ENCODE measurements at regions not wholly inside any gene's neighbourhood (a gene's known extent, or its start where the extent isn't known, plus 50 kb on each side); places are given as distances from the start of the nearest gene placed in this dataset.

GRCh38 chr17:34117332-34117731, 137.8 kb upstream of the CCL2 start:
- no peak for DNase-seq

- no peak for DNase-seq
Observed at GRCh38 chr17:34117811-34118210, 137.3 kb upstream of the CCL2 start.

- DNase-seq: no peak
Observed at GRCh38 chr17:34118564-34118963, 136.5 kb upstream of the CCL2 start.

GRCh38 chr17:34121311-34121710, 133.8 kb upstream of the CCL2 start:
- no peak for DNase-seq

DNA sequence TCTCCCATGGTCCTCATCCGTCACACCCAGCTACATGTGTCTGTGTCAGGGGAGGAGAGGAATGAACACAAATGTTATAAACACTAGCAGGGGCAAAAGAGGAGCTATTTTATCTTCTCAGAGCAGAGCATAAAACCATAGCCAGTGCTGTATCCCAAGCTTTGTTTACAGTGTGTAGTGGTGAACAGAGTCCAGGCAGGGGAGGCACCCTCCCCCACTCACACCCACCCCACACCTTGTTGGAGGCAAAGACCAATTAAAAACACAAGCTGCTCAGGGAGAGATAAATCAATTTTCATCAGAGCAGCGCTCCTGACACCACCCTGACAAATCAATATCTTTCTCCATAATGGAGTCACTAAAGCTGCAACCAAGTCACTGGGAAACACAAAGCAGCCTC, 132.6 kb upstream of the CCL2 start:
- DNase-seq: no peak

DNA sequence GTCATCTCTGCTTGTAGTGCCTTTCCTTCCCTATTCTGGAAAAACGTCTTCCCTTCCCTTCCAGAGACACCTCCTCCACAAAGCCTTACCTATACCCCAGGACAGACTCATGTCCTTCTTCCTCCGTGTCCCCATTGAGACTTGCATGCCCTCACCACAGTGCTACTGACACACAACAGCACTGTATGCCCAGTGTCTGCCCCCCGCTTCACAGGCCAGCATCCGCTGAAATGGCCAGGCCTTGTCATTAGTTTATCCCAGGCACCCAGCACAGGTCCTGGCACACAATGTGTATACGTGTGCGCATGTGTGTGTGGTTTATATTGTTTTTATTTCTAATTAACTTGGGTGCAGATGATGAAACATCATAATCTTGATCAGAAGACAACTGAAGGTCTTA, 130.1 kb upstream of the CCL2 start:
- DNase-seq: no peak

DNA sequence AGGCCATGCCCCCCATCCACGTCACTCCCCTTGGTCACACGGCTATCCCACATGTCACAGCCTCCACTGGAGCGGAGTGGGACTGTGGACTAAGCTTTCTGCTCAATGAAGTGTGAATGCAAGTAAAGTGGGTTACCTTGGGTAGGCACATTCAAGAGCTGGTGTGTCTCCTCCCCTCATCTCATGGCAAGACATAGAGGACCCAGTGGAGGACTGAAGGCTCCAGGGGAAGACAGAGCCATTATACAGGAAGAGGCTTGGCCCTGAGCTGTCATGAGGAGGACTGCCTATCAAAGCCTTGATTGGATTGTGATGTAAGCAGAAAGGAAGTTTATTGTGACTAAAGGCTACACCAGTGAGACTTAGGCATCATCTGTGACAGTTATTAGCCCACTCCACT, 129.2 kb upstream of the CCL2 start:
- DNase-seq: no peak

DNA sequence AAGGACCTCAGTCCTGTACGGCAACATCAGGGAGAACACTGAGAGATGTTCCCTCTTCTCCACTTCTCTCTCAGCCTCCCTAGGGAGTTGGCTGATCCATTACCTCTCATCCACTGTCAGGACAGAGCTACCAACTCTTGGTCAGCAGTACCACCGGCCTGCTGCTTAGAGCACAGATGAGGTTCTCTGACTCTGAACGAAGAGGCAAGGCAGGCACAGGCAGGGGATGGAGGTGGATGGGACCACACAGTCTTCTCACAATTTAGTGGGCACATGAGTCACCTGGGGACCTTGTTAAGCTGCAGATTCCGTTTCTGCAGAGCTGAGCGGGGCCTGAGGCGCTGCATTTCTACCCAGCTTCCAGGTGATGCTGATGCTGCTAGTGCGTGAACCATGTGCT, 128.6 kb upstream of the CCL2 start:
- DNase-seq: no peak

DNA sequence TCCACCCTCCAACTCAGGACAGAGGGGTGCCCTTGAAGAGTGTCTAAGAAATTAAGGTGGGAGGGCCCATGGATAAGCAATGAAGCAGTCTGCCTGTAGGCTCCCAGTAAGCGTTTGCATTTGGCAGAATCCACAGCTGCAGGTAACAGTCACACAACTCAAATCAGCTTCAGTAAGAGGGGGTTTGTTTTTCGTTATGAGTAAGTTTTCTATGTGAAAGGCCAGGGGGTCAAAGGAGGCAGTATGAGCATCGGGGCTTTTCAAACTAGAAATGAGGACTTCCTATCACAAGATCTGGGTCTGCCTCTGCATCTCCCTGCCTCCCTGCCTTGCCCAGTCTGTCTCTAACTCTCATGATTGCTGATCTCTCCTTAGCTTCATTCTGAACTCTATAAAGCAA, 128.1 kb upstream of the CCL2 start:
- DNase-seq: no peak

- no peak for DNase-seq
Observed at GRCh38 chr17:34130544-34130943, 124.5 kb upstream of the CCL2 start.

- no peak for DNase-seq
Observed at GRCh38 chr17:34131386-34131785, 123.7 kb upstream of the CCL2 start.

DNA sequence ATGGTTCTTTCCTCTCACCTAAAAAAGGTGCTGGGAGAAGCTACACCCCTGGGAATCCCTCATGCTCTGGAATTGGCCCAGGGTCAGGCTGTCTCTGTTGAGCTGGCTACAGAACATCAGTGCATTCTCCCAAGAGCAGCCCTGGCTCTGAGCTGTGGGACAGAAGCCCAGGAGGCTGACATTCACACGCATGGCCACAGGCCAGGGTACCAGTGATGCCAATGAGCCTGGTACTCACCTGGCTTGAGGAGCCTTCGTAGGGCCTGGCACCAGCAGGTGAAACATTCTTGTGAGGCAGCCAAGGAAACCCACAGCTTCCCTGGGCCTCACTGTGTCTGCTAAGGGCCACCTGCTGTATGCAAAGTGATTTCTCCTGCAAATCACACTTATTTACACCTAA, 121.7 kb upstream of the CCL2 start:
- DNase-seq: no peak

- DNase-seq: no peak
Observed at GRCh38 chr17:34135841-34136240, 119.2 kb upstream of the CCL2 start.

GRCh38 chr17:34140006-34140405, 115.1 kb upstream of the CCL2 start:
- DNase-seq: no peak

DNA sequence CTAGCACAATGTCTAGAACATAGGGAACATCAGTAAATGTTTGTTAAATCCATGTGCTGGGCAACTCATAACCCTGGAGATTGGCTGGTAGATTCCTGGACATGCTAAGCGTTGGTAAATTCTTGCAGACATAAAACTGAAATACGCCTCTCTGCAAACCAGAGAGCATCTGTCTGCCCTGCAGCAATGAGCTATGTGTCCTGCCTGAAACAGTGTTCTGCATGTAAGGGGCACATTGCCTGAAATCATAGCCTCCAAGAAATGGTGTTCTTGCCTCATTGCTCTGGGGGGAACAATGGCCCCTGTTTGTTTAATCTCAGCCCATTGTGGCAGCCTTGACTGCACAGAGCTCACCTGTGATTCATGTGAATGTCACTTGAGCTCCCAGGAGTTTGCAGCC, 113.5 kb upstream of the CCL2 start:
- DNase-seq: no peak

DNA sequence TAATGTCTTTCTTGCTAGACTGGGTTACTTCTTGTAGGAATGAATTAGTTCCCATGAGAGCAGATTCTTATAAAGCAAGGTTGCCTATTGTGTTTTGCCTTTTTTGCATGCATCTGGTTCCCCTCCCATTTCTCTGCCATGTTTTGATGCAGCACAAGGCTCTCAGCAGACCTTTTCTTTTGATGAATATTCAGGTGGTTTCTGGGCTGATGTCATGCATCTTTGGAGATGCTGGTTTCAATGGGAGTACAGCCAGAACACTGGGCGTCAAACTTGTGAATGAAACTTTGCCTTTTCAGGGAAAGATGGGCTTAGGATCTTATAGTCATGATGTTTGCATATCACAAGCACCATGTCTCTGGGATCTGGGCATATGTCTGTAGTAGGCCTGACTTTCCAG, 111.7 kb upstream of the CCL2 start:
- no peak for DNase-seq

GRCh38 chr17:34146440-34147043, 108.5 kb upstream of the CCL2 start:
- DNase-seq: peak in 2 of 4 experiments; percentile 3 to 6

DNA sequence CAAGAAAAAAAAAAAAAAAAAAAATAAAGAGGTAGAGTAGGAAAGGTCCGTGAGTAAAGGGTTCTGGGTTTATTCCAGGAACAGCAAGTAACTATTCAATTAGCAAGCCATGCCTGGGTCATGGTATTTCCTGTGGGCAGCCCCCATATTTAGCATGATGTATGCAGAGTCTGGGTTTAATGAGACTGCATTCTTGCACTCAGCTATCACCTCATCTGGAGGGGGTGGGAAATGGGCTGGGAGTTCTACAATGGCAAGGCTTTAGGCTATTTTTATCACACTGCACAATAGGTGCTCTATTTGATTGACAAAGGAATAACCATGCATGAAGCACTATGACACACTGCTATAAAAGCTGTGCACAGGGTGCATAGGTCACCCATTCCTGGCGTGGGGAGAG, 104.0 kb upstream of the CCL2 start:
- no peak for DNase-seq

DNA sequence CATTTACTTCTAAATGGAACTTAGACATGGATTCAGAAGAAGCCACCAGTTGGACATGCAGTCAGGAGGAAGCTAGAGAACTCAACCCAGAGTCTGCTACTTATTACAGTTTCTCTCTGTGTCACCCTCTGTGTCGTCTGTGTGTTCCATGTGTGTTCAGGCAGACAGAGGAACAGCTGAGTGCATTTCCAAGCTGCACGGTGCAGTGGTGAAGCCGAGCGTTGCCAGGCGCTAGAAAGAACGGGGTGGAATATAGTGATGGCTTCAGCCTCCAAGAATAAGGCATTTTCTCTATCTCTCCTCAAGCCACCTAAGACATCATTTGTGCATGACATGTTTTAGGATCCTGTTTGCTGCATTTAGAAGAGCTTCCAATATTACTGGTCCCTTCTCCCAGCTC, 101.1 kb upstream of the CCL2 start:
- DNase-seq: no peak

DNA sequence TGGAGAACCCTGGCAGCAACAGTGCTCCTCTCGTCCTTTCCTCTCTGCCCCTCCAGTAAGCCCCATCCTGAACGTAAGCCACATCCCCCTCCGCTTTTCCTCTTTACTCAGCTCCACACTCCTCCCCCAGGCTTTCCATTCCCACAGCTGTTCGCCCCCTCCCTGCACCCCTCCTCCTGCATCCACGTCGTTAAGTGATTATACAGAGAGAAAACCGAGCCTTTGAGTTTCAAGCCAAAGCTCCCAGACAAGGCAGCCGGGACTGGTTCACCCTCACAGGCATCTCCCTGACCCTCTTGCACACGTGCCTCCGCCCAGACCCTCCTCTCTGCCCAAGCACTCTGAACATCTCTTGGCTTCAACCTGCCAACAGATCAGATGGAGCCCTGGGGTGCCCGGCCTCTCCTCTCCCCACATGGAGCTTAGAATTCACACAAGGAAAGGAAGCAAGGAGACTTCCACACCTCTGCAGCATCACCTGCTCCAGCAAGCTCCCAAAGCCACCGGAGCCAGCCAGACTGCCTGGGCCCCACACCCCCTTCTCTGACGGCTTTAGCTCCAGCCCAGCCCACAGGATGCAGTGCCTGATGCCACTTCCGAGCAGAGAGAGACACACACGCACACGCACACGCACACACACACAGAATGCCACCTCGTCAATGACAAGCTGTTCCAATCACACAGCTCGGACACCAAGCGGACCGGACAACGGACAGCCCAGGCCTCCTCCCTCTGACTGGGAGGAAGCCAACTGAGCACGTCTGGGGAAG, 99.9 kb upstream of the CCL2 start:
- DNase-seq: no peak

DNA sequence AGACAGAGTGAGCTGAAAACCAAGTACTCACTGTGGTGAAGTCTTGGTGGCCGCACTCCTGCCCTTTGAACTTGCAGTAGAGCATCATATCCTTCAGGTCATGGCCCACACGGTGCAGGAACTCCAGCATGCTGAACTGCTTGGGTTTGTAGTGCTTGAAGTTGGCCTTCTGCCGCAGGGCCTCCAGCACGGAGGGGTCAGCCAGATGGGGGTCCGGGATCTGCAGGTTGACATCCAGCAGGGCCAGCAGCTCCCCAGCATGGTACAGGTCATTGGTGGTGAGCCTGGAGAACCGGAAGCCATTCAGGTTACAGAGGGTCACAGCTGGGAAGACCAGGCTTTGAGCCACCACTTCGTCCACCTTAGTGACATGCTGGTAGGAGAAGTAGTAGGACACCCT, 99.1 kb upstream of the CCL2 start:
- DNase-seq: no peak

DNA sequence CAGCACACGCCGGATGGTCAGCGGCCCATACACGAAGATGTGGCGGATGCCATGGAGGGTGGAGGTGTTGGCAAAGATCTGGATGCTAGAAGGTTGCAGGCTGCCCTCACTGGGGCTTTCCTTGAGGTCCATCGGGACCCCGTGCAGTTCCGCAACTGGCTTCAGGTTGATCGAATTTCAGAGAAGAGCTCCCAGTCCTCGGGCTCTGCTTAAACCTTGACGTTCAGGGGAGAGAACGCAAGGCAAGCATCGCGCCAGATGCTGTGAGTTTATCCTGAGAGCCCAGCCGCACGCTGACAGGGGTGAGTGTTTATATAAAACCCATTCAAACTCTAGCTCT, 98.7 kb upstream of the CCL2 start:
- DNase-seq: no peak

- no peak for DNase-seq
Observed at GRCh38 chr17:34156741-34157589, 98.1 kb upstream of the CCL2 start.

DNA sequence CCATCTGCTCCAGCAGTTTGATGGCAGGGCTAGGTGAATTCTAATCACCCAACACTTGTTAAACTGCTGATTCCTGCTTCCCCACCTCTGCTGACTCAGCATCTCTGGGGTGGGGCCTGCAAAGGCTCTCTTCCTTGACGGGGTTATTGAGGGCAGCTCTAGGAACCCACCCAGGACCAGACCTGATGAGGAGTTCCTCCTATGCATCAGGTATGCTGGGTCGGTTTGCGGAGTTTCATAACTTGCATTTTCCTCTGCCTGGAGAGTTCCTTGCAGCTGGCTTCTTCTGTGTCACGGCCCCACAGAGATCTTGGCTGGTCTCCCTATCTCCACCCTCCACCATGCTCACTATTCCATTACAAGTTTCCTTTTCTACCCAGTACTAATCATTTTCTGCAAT, 93.4 kb upstream of the CCL2 start:
- no peak for DNase-seq
